GM21576 (cell line): ENCODE measurements at regions not wholly inside any gene's neighbourhood (a gene's known extent, or its start where the extent isn't known, plus 50 kb on each side); places are given as distances from the start of the nearest gene placed in this dataset.

Source experiments
- ATAC-seq: cut with Tn5 transposase; IDR thresholded peaks from one replicate; pipeline ENCODE4 v1.9.1; 2021; ENCODE audit warnings: mild to moderate bottlenecking, moderate library complexity; ENCODE audit not compliant: unreplicated experiment

GRCh38 chr14:22460461-22461195, 128.4 kb downstream of the DAD1 start:
- ATAC-seq: no peak

- ATAC-seq: no peak
Measured at GRCh38 chr14:22458737-22459136, 130.3 kb downstream of the DAD1 start.

- no peak for ATAC-seq
Measured at GRCh38 chr14:22456998-22457594, 131.9 kb downstream of the DAD1 start.

- ATAC-seq: no peak
Measured at GRCh38 chr14:22456421-22456820, 132.6 kb downstream of the DAD1 start.

- no peak for ATAC-seq
Measured at GRCh38 chr14:22452330-22452729, 136.7 kb downstream of the DAD1 start.

GRCh38 chr14:22450266-22450665, 138.8 kb downstream of the DAD1 start:
- ATAC-seq: no peak

- ATAC-seq: no peak
Measured at GRCh38 chr14:22449600-22449905, 139.5 kb downstream of the DAD1 start.

- ATAC-seq: peak; percentile 43
Measured at GRCh38 chr14:22448905-22449599, 140.0 kb downstream of the DAD1 start.

- peak; percentile 76 for ATAC-seq
Measured at GRCh38 chr14:22448035-22448904, 140.8 kb downstream of the DAD1 start.

- no peak for ATAC-seq
Measured at GRCh38 chr14:22438742-22439141, 150.3 kb downstream of the DAD1 start.

- no peak for ATAC-seq
Measured at GRCh38 chr14:22434901-22435550, 154.0 kb downstream of the DAD1 start.

- ATAC-seq: no peak
Measured at GRCh38 chr14:22434030-22434429, 155.0 kb downstream of the DAD1 start.

GRCh38 chr14:22433069-22433468, 156.0 kb downstream of the DAD1 start:
- no peak for ATAC-seq

GRCh38 chr14:22432348-22432976, 156.6 kb downstream of the DAD1 start:
- no peak for ATAC-seq

- no peak for ATAC-seq
Measured at GRCh38 chr14:22429546-22430294, 159.3 kb downstream of the DAD1 start.

- no peak for ATAC-seq
Measured at GRCh38 chr14:22428700-22429291, 160.2 kb downstream of the DAD1 start.

- no peak for ATAC-seq
Measured at GRCh38 chr14:22427771-22428231, 161.2 kb downstream of the DAD1 start.

GRCh38 chr14:22426711-22427110, 162.3 kb downstream of the DAD1 start:
- ATAC-seq: no peak

- ATAC-seq: no peak
Measured at GRCh38 chr14:22423958-22424357, 165.1 kb downstream of the DAD1 start.
